HS-27A (cell line): ENCODE measurements at regions not wholly inside any gene's neighbourhood (a gene's known extent, or its start where the extent isn't known, plus 50 kb on each side); places are given as distances from the start of the nearest gene placed in this dataset.
"Not testable (repeated sequence)": the region's sequence is repeated elsewhere in the genome, so short reads cannot be mapped to it uniquely, and the experiment has no call there.

Experiments
- DNase-seq: peaks from one replicate; pipeline ENCODE4 v3.0.0-alpha.2; 2012; ENCODE audit warnings: low read depth, missing footprints

DNA sequence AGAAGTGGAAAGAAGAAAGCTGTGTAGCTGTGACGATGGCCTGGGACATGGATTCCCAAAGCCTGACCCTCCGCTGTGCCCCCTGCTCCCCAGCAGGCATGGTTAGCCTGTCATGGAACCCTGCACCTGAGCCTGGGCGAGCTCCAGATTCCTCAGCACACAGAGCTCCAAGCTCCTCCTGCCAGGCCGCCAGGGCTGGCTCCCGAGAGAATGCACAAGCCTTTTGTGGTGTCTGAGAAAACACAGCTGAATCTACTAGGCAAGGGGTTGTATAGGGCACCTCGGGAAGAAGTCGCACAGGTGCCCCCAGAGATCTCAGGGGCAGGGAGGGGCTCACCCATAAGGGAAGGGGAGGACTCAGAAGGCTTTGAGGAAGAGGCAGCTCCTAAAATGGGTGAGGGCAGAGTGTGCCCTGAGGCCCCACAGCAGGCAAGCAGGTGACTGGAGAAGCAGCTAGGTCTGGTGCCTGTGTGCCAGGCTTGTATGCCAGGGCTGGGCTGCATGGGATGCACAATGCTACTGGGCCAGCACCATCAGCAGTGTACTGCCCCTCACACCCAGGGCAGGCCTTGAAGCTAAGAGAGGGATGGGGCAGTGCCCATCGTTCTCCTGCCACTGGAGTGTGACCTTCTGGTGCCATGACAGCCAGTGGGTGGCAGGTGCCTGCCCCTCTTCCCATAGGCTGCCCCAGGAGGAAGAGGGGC lies 64.3 kb upstream of the CD93 start:
- no peak for DNase-seq

DNA sequence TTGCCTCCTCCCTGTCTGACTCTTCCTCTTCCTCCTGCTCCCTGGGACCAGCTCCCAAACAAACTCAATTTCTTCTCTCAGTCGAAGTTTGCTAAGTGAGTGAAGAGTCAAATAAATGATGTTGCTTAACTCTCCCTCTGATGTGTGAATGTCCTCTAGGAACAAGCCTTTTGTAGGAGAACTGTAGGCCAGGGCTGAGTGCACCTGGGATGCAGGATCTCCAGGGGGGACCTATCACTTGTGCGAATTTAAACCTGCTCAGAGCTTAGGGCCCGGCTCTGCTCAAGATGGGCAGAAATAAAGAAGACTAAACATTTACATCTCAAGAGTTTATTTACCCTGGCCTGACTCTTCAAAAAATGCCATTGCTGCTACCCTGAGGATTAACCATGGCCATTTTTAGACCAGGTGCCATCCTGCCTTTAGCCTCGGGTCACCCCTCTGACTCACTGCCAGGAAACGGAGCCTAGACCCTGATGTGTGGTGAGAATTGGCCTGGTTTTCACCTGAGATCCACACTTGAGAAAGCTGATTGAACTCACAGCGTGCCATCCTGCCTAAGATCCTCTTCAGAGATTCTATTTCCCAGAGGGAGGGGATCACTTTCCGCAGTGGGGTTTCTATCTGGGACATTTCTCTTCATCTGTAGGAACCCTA lies 63.6 kb upstream of the CD93 start:
- DNase-seq, result no peak

DNA sequence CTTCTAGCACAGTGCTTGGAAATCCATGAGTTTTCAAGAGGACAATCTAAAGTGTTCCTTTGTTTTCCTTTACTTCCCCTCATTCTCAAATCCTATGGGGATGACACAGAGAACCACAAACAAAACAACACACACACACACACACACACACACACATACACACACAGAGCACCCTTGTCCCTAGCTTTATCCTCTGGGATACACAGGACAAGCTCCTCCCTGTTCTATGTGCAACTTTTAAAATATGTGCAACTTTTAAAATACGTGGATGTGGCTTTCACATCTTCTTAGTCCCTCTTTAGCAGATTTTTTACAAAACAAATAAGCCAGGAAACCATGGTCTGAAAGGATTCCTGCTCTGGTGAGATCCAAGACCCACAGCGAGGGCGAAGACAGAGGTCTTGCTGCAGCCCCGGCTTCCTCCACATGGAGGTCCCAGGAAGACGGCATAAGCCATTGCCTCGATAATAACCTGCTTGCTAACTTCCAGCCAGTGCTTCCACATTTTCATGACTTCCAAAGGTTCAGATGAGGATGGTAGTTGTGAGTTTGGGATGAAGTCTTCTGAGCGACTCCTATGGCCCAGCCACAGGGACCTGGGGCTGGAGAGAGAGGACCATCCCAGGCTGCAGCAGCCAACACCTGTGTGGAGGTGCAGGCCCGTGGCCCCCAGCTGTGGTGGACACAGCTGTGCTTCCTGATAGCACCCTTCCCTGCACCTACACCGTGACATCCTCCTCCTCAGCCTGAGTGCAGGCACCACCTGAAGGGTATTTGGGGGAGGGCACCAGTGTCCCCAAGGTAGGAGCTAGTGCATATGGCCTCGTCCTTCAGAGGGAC lies 62.8 kb upstream of the CD93 start:
- DNase-seq, result no peak

GRCh38 chr20:23147964-23148730 lies 62.0 kb upstream of the CD93 start:
- peak; percentile 33 for DNase-seq

GRCh38 chr20:23147647-23147963 lies 61.5 kb upstream of the CD93 start:
- DNase-seq, result no peak

DNA sequence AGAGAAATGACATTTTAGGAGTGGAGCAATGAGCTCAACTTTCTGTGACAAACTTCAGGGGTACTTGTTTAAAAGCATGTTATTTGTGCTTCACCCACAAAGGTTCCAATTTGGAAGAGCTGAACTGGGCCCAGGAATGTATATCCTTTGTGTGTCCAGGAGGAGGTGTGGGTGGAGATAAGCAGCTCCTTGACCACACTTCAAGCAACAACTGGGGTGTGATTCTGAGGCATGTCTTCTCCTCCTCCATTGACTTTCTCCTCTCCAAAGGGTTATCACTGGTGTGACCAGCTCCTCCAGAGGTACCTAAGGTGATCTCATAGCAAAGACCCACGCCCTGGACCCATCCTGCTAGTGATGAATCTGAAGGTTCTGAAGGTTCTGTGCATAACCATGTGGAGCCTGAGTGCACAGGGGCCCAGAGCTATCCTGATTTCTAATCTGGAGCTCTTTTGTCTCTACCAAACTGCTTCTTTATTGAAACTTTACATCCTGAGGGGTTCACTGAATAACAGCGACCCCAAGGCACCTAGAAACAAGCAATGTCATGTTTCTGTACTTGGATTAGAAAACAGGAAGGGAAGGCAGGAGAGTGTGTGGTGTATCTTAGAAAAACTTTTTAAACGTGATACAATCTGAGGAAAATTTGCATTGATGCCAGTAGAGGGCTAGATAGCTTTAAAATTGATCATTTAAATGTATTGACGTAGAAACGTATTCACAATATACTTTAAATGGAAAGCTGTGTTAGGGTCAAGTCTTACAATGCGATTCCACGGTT lies 60.9 kb upstream of the CD93 start:
- DNase-seq, result no peak

DNA sequence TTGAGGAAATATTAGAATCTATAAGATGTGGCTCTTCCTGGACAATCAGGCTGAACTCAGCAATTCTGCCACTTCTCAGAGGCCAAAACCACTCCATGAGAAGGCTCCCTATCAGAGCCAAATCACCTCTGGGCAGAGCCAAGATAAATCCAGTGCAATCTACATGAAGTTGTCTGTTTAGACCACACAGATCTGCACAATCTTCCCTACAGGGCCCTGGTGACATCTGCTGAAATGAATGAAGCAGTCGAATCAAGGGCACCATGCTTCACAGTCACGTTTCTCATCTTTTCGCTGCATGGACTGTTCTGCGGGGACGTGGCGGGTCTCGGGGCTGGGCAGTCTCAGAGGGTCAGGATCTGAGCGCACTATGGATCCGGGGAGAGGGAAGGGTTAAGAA lies 60.1 kb upstream of the CD93 start:
- no peak for DNase-seq

GRCh38 chr20:23145281-23145700 lies 59.2 kb upstream of the CD93 start:
- DNase-seq, result no peak

- DNase-seq, result no peak
Measured at GRCh38 chr20:23144856-23145255, 58.7 kb upstream of the CD93 start.

DNA sequence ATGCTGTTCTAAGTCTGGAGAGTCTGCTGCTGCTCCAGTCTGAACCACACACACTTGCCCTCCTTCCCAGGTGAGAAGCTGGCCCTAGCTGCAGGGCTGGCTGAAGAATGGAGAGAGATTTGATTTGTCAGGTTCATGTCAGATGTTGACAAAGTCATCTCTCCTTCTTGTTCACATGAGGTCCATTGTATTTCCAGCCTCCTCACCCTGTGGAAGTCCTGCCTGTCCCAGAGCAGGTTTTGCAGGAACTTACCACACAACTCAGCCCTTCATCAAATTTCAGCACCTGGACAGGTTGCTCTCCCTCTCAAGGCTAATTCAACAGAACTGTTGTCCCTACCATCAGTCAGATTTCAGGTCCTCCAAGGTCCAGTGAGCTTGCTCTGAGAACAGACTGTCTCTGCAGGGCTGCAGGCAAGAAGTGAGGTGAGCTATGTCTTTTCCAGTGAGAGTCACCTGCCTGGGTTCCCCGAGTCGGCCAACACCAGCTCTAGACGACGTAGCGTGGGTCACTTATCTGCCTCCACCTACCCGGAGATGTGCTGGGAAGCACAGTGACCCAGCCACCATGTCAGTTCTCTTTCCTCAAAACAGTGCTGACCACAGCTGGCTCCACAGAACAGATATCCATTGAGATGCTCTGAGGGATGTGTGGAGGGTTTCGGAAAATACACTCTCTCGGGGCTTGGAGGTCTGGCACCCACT lies 58.0 kb upstream of the CD93 start:
- DNase-seq, result no peak

GRCh38 chr20:23143098-23143497 lies 57.0 kb upstream of the CD93 start:
- peak; percentile 67 for DNase-seq

- no peak for DNase-seq
Measured at GRCh38 chr20:23142162-23143050, 56.3 kb upstream of the CD93 start.

- DNase-seq, result no peak
Measured at GRCh38 chr20:23141450-23142161, 55.5 kb upstream of the CD93 start.

- DNase-seq, result no peak
Measured at GRCh38 chr20:23140991-23141390, 54.9 kb upstream of the CD93 start.

DNA sequence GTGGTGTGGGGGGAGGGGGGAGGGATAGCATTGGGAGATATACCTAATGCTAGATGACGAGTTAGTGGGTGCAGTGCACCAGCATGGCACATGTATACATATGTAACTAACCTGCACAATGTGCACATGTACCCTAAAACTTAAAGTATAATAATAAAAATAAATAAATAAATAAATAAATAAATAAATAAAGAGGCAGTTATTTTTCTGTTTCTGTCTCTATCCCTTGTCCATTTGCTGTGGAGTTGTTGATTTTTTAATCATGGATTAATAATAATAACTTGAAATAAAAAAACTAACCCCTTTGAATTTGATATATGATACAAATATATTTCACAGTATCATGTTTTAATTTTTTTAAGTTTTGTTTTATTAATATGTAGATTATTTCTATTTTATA lies 53.9 kb upstream of the CD93 start:
- DNase-seq, result not testable (repeated sequence)

GRCh38 chr20:23139524-23139923 lies 53.4 kb upstream of the CD93 start:
- DNase-seq, result no peak

DNA sequence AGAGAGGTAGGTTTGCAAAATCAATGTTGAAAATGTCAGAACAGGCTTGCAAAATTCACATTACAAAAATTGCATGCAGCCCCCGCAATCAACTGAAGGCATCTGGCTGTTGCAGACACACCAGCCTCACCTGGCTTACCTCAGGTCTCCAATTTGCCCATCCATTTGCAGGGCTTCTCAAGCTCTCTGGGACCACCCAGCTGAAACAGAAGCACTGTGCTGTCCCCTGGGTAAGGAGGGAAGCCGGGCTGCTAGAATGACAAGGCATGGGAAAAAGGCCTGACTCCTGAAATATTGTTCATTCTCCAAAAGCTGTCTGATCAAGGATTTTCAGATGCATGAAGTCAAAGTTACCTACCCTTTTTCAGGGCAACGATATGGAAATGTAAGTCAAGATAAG lies 52.6 kb upstream of the CD93 start:
- no peak for DNase-seq

GRCh38 chr20:23138226-23138625 lies 52.1 kb upstream of the CD93 start:
- DNase-seq, result no peak
